ENCODE measurements at regions not wholly inside any gene's neighbourhood (a gene's known extent, or its start where the extent isn't known, plus 50 kb on each side); places are given as distances from the start of the nearest gene placed in this dataset.

DNA sequence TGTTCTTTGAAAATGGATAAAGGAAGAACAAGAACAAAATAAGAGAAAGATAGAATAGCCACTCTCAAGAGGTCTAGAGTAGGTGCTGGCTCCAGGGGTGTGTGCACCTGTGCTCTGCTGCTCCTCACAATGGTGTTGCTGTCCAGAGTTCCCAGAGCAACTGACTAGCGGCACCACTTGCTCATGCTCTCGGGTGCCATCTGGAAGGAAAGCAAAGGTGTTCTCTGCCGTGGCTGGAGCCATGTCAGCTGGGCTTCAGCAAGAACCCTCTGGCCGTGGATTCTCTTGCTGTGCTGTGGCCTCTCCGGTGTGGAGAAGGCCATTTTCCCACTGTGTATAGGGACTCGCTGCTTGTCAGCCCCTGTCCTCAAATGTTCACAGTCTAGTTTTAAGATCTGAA is 114.6 kb upstream of the TEX51 start:
- no peaks in the 10 kb centered on the region for H3K9me3 ChIP-seq
- no peaks in the 10 kb centered on the region for H3K36me3 ChIP-seq
- DNase-seq = peak in 1 of 2 donors; percentile 40
- H3K4me1 ChIP-seq = no peaks in the 10 kb centered on the region
- intact Hi-C loops (cut with DNase I; ENCODE audit: low total_unique reads) = no loop called here
- peaks cover 0 to 30% of the 10 kb centered on the region in 2 donors for H3K27me3 ChIP-seq
- H3K4me3 ChIP-seq = no peak overlapping the region
- TF ChIP-seq, protein P1, sequence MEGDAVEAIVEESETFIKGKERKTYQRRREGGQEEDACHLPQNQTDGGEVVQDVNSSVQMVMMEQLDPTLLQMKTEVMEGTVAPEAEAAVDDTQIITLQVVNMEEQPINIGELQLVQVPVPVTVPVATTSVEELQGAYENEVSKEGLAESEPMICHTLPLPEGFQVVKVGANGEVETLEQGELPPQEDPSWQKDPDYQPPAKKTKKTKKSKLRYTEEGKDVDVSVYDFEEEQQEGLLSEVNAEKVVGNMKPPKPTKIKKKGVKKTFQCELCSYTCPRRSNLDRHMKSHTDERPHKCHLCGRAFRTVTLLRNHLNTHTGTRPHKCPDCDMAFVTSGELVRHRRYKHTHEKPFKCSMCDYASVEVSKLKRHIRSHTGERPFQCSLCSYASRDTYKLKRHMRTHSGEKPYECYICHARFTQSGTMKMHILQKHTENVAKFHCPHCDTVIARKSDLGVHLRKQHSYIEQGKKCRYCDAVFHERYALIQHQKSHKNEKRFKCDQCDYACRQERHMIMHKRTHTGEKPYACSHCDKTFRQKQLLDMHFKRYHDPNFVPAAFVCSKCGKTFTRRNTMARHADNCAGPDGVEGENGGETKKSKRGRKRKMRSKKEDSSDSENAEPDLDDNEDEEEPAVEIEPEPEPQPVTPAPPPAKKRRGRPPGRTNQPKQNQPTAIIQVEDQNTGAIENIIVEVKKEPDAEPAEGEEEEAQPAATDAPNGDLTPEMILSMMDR (IDR thresholded peaks at IDR 0.05) = no peak
- no peak overlapping the region for H3K27ac ChIP-seq

DNA sequence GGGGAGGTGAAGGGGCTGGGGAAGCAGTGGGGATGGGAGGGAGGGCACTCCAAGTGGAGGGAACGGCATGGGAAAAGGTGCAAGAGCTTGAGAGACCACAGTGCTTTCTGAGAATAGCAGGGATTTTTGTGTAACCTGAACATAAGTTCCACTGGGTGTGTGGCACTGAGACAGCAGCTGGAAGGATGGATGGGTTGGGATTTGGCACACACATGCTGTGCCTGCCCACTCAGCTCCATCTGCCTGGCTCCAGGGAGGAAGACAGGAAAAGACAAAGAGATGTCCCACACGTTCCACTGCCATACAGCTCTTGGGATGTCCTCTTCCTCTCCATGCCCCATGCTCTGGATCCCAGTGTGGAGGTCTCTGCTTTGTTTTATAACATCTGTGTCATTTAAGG is 114.1 kb upstream of the TEX51 start:
- TF ChIP-seq, protein P1 (IDR thresholded peaks at IDR 0.05) = no peak
- no peak overlapping the region for H3K4me3 ChIP-seq
- peaks cover 0 to 25% of the 10 kb centered on the region in 2 donors for H3K27me3 ChIP-seq
- H3K4me1 ChIP-seq = no peaks in the 10 kb centered on the region
- H3K36me3 ChIP-seq = no peaks in the 10 kb centered on the region
- intact Hi-C loops (cut with DNase I; ENCODE audit: low total_unique reads) = no loop called here
- no peak for DNase-seq
- H3K27ac ChIP-seq = no peak overlapping the region
- H3K9me3 ChIP-seq = no peaks in the 10 kb centered on the region

GRCh38 chr2:126785236-126785635 is 113.5 kb upstream of the TEX51 start:
- Histone ChIP-seq H3K9me3 (no peaks in the 10 kb centered on the region), H3K36me3 (no peaks in the 10 kb centered on the region), H3K27ac (no peak overlapping the region), H3K4me1 (no peaks in the 10 kb centered on the region), H3K4me3 (no peak overlapping the region), H3K27me3 (peaks cover 0 to 22% of the 10 kb centered on the region in 2 donors)
- DNase-seq = peak in 1 of 2 donors; percentile 28
- TF ChIP-seq, protein P1 (IDR thresholded peaks at IDR 0.05) = no peak
- intact Hi-C loops (cut with DNase I; ENCODE audit: low total_unique reads) = no loop called here

- TF ChIP-seq, protein P1 (IDR thresholded peaks at IDR 0.05) = no peak
- no peak overlapping the region for H3K4me3 ChIP-seq
These were observed 112.8 kb upstream of the TEX51 start for GRCh38 chr2:126785862-126786261.

DNA sequence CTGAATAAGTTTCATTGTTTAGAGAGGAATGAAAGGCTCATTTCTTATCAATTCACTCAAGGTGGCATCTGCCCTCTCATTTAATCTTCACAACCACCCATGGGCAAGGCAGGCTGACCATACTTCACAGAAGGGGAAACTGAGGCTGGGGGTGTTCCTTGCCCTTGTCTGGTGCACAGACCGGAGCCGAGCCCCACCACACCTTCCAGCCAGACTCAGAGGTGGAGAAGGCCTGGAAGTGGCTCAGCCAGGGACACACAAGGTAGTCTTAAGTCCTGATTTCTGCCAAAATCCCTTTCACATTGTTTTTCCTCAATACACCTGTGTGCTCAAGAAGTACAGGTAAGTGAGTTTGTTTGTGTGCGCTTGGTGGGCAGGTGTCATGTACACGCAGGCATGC is 111.9 kb upstream of the TEX51 start:
- Histone ChIP-seq H3K4me1 (no peaks in the 10 kb centered on the region), H3K36me3 (no peaks in the 10 kb centered on the region), H3K9me3 (no peaks in the 10 kb centered on the region), H3K27me3 (peaks cover 0 to 9% of the 10 kb centered on the region in 2 donors), H3K4me3 (no peak overlapping the region), H3K27ac (no peak overlapping the region)
- TF ChIP-seq, protein P1 (IDR thresholded peaks at IDR 0.05) = no peak
- DNase-seq = peak in 1 of 2 donors; percentile 7
- intact Hi-C loops (cut with DNase I; ENCODE audit: low total_unique reads) = no loop called here

More at GRCh38 chr2:126785862-126786261, 112.8 kb upstream of the TEX51 start:
- Histone ChIP-seq H3K27me3 (peaks cover 0 to 18% of the 10 kb centered on the region in 2 donors), H3K4me1 (no peaks in the 10 kb centered on the region), H3K27ac (no peak overlapping the region), H3K36me3 (no peaks in the 10 kb centered on the region), H3K9me3 (no peaks in the 10 kb centered on the region)
- intact Hi-C loops (cut with DNase I; ENCODE audit: low total_unique reads) = no loop called here
- no peak for DNase-seq

GRCh38 chr2:126787289-126787688 is 111.4 kb upstream of the TEX51 start:
- Histone ChIP-seq H3K4me3 (no peak overlapping the region), H3K36me3 (no peaks in the 10 kb centered on the region), H3K27ac (no peak overlapping the region), H3K27me3 (peaks cover 0 to 9% of the 10 kb centered on the region in 2 donors), H3K9me3 (no peaks in the 10 kb centered on the region), H3K4me1 (no peaks in the 10 kb centered on the region)
- intact Hi-C loops (cut with DNase I; ENCODE audit: low total_unique reads) = no loop called here
- TF ChIP-seq, protein P1 (IDR thresholded peaks at IDR 0.05) = no peak
- peak in 1 of 2 donors; percentile 21 for DNase-seq

Data from tibial artery (tissue), 4 donors.